ENCODE measurements at regions not wholly inside any gene's neighbourhood (a gene's known extent, or its start where the extent isn't known, plus 50 kb on each side); places are given as distances from the start of the nearest gene placed in this dataset.
"Not testable (repeated sequence)": the region's sequence is repeated elsewhere in the genome, so short reads cannot be mapped to it uniquely, and the experiment has no call there.

DNA sequence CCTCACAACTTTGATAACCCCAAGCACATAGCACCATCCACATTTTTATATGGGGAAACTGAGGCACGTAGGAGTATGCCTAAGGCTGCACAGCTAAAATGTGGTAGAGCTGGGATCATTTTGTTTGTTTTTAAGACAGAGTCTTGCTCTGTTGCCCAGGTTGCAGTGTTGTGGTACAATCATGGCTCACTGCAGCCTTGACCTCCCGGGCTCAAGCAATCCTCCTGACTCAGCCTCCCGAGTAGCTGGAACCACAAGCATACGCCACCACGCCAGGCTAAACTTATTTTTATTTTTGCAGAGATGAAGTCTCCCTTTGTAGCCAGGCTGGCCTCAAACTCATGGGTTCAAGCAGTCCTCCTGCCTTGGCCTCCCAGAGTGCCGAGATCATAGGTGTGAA, 81.0 kb upstream of the GSE1 start:
- DNase-seq (ENCODE audit: low read depth), result no peak
- TF ChIP-seq, protein P1, sequence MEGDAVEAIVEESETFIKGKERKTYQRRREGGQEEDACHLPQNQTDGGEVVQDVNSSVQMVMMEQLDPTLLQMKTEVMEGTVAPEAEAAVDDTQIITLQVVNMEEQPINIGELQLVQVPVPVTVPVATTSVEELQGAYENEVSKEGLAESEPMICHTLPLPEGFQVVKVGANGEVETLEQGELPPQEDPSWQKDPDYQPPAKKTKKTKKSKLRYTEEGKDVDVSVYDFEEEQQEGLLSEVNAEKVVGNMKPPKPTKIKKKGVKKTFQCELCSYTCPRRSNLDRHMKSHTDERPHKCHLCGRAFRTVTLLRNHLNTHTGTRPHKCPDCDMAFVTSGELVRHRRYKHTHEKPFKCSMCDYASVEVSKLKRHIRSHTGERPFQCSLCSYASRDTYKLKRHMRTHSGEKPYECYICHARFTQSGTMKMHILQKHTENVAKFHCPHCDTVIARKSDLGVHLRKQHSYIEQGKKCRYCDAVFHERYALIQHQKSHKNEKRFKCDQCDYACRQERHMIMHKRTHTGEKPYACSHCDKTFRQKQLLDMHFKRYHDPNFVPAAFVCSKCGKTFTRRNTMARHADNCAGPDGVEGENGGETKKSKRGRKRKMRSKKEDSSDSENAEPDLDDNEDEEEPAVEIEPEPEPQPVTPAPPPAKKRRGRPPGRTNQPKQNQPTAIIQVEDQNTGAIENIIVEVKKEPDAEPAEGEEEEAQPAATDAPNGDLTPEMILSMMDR (IDR thresholded peaks at IDR 0.05; ENCODE audit: insufficient read depth, low read length, poor library complexity, severe bottlenecking), result no peak
- Histone ChIP-seq H3K36me3 (ENCODE audit: control insufficient read depth, insufficient read depth, low read length) (no peaks in the 10 kb centered on the region), H3K27me3 (ENCODE audit: control insufficient read depth, insufficient read depth, low read length) (peaks cover 22% of the 10 kb centered on the region), H3K4me3 (ENCODE audit: low read depth, low read length) (no peak overlapping the region)

DNA sequence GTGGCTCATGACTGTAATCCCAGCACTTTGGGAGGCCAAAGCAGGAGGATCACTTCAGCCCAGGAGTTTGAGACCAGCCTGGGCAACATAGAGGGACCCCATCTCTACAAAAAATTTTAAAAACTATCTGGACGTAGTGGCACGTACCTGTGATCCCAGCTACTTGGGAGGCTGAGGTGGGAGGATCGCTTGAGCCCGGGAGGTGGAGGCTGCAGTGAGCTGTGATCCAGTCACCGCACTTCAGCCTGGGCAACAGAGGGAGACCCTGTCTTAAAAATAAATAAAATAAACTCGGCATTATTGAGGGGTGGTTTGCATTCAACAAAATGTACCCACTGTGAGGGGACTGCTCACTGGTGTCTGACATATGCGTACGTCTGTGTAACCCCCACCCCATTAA, 79.5 kb upstream of the GSE1 start:
- H3K27me3 ChIP-seq (ENCODE audit: control insufficient read depth, insufficient read depth, low read length), result peaks cover 20% of the 10 kb centered on the region
- not testable (repeated sequence) for H3K4me3 ChIP-seq (ENCODE audit: low read depth, low read length); DNase-seq (ENCODE audit: low read depth); H3K36me3 ChIP-seq (ENCODE audit: control insufficient read depth, insufficient read depth, low read length)

DNA sequence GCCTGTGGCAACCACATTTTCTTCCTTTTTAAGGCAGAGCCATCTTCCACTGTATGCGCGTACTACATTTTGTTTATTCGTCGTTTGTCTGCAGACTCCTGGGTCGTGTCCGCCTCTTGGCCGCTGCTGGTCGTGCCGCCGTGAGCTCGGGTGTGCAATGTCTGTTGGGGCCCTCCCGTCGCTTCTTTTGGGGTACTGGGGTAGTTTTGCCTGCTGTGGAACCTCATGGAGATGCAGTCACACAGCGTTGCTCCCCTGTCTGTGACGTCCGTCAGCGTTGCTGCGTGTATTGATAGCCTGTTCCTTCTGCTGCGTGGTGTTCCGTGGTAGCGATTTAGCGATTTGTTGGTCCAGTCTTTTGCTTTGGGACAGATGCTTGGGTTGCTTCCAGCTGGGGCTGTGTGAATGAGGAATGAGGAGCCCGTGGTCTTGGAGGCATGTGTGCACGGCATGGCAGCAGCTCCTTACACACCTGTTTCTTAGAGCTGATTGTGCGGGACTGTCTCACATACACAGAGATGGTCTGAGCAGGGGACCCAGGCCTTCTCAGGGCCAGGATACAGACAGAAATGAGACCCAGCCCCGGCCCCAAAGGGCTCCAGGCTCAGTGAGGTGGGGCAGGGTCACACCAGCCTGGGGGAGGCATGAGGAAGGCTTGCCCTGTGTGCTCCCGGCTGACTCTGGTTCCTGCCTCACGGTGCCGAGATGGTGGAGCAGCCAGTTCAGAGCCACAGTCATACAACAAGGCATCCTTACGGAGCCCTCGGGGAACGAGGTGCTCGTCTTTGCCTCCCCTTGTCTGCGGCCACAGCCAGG, 78.4 kb upstream of the GSE1 start:
- Histone ChIP-seq H3K4me3 (ENCODE audit: low read depth, low read length) (no peak overlapping the region), H3K36me3 (ENCODE audit: control insufficient read depth, insufficient read depth, low read length) (no peaks in the 10 kb centered on the region), H3K27me3 (ENCODE audit: control insufficient read depth, insufficient read depth, low read length) (peaks cover 18% of the 10 kb centered on the region)
- TF ChIP-seq, protein P1 (IDR thresholded peaks at IDR 0.05; ENCODE audit: insufficient read depth, low read length, poor library complexity, severe bottlenecking), result no peak
- DNase-seq (ENCODE audit: low read depth), result no peak

DNA sequence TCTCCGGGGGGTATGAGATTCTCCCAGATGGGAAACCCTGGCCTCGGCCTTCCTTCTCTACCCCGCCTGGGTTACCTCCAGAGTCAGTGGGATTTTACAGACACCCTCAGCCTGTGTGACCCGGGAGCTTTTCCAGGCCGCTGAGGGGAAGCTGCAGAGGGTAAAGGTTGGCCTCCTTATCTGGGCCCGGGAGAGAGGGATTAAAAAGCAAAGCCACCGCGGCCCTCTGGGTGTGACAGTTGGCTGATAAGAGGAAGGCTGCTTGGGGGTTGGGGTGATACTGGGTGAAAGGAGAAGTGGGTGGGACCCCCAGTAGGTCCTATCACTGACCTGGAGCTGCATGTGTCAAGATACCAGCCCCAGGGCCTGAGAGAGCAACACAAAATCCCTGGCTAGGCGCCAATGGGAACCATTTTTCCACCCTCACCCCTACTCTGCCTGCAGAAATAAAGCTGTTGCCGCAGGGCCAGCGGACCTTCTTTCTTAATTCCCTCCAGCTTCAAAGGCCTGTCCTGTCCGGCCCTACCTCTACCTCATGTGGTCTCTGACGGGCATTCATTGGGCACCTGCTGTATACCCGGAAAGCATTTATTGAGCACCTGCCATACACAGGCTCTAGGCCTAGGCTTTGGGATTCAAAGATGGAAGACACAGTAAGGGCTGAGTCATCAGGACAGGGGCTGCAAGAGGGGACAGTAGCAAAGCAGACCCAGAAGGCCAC, 77.6 kb upstream of the GSE1 start:
- no peaks in the 10 kb centered on the region for H3K36me3 ChIP-seq (ENCODE audit: control insufficient read depth, insufficient read depth, low read length)
- no peak overlapping the region for H3K4me3 ChIP-seq (ENCODE audit: low read depth, low read length)
- TF ChIP-seq, protein P1 (IDR thresholded peaks at IDR 0.05; ENCODE audit: insufficient read depth, low read length, poor library complexity, severe bottlenecking), result no peak
- peaks cover 15% of the 10 kb centered on the region for H3K27me3 ChIP-seq (ENCODE audit: control insufficient read depth, insufficient read depth, low read length)
- no peak for DNase-seq (ENCODE audit: low read depth)

DNA sequence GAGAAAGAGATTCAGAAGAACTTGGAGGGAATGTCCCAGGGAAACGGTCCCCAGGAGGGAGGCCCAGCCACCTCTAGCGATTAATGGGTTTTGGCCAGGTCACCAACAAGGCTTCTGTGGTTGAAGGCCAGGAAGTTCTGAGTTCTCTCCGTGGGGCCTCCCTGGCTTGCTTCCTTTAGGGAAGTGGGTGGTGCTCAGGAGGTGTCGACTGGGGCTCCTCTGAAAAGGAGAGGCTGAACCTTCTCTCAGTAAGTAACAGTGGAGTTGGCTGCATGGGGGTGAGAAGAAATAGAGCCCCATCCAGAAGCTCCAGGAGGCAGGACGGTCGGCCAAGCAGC, 77.1 kb upstream of the GSE1 start:
- TF ChIP-seq, protein P1 (IDR thresholded peaks at IDR 0.05; ENCODE audit: insufficient read depth, low read length, poor library complexity, severe bottlenecking), result no peak
- H3K4me3 ChIP-seq (ENCODE audit: low read depth, low read length), result no peak overlapping the region
- no peaks in the 10 kb centered on the region for H3K36me3 ChIP-seq (ENCODE audit: control insufficient read depth, insufficient read depth, low read length)
- peaks cover 13% of the 10 kb centered on the region for H3K27me3 ChIP-seq (ENCODE audit: control insufficient read depth, insufficient read depth, low read length)
- no peak for DNase-seq (ENCODE audit: low read depth)

DNA sequence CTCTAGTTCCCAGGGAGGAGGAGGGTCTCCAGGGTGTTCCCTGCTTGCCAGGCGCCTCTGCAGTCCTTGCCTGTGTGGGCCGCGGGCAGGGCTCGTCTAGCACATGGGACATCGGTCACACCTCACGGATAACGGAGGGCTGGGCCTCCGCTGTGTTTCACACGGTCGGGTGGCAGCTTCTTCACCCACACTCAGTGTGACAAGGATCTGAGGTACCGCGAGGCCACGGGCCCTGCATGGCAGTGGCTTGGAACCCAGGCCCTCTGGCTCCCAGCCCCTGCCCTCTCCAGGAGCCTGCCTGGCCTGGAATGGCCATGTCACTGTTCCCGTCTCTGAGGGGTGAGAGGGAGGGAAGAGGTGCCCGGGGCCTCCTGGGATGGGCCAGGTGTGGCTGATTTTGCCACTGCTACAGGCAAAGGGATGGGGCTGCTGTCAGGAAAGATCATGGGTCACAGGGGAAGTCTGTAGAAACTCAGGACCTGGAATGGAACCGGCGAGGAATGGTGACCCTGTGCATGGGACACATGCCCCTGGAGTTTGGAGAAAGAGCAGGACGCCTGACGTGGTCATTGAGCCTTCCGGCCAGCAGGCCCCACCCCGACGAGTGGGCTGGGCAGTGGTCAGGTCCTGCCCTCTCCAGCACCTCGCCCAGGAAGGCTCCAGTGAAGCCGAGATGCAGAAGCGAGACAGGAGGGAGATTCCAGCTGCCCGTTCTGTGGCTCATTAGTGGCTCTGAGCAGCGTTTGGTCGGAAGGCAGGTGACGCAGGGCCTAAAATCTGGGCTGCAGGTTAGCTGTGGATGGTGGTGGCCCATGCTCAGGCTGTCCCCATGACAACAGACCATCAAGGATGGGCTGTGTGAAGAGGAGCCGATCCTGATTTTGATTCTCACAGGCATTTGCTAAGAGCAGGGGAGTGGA, 76.5 kb upstream of the GSE1 start:
- Histone ChIP-seq H3K36me3 (ENCODE audit: control insufficient read depth, insufficient read depth, low read length) (no peaks in the 10 kb centered on the region), H3K4me3 (ENCODE audit: low read depth, low read length) (no peak overlapping the region), H3K27me3 (ENCODE audit: control insufficient read depth, insufficient read depth, low read length) (peaks cover 7% of the 10 kb centered on the region)
- DNase-seq (ENCODE audit: low read depth), result no peak
- TF ChIP-seq, protein P1 (IDR thresholded peaks at IDR 0.05; ENCODE audit: insufficient read depth, low read length, poor library complexity, severe bottlenecking), result no peak

All from kidney epithelial cell (primary cell).